A673 (cell line): ENCODE measurements at regions not wholly inside any gene's neighbourhood (a gene's known extent, or its start where the extent isn't known, plus 50 kb on each side); places are given as distances from the start of the nearest gene placed in this dataset.

Experiments
- BruUV-seq: library from RNA; stranded (reverse); fragments of 400-500 nt; replicated peaks from 2 replicates; lab custom pipeline; 2021; lab: Mats Ljungman, UMichigan
- CTCF ChIA-PET: fragments of 300-600 bp; sonication (Branson Sonifier 250); formaldehyde crosslinking; loops from one replicate; lab custom pipeline; 2022; ENCODE audit warnings: antibody characterized with exemption; lab: Charles Lee
- POLR2A ChIA-PET: fragments of 300-600 bp; sonication (Branson Sonifier 250); formaldehyde crosslinking; loops from one replicate; lab custom pipeline; 2022; ENCODE audit warnings: antibody characterized with exemption; ENCODE audit not compliant: low non-redundant PET; lab: Charles Lee
- DNase-seq: peaks from one replicate; pipeline ENCODE4 v3.0.0-alpha.2; 2015; ENCODE audit warnings: low spot score
- H3K27ac ChIP-seq: fragments of 200-600 bp; sonication (generic); 2 replicates; pipeline ENCODE4 v1.5.1; 2016; ENCODE audit warnings: mixed run types, low read depth, mild to moderate bottlenecking, mixed read lengths, antibody characterized with exemption, low read length; ENCODE audit not compliant: poor library complexity, severe bottlenecking
- H3K27me3 ChIP-seq: fragments of 200-600 bp; sonication (generic); replicated peaks from 2 replicates; pipeline ENCODE4 v1.6.1; 2017; ENCODE audit warnings: mixed run types, low read depth, mild to moderate bottlenecking, mixed read lengths, antibody characterized with exemption, low read length; ENCODE audit not compliant: insufficient read depth, poor library complexity
- H3K36me3 ChIP-seq: fragments of 200-600 bp; sonication (generic); 2 replicates; pipeline ENCODE4 v1.6.1; 2016; ENCODE audit warnings: mixed run types, mild to moderate bottlenecking, mixed read lengths, antibody characterized with exemption, low read length; ENCODE audit not compliant: insufficient read depth, poor library complexity, severe bottlenecking
- H3K4me1 ChIP-seq: fragments of 200-600 bp; sonication (generic); 2 replicates; pipeline ENCODE4 v1.6.1; 2017; ENCODE audit warnings: mixed run types, mild to moderate bottlenecking, mixed read lengths, antibody characterized with exemption, low read length; ENCODE audit not compliant: insufficient read depth, poor library complexity, severe bottlenecking
- H3K4me3 ChIP-seq: fragments of 200-600 bp; sonication (generic); 2 replicates; pipeline ENCODE4 v1.5.1; 2016; ENCODE audit warnings: low read depth, mixed run types, mild to moderate bottlenecking, mixed read lengths, low read length; ENCODE audit not compliant: poor library complexity, severe bottlenecking
- H3K9me3 ChIP-seq: fragments of 200-600 bp; sonication (generic); 2 replicates; pipeline ENCODE4 v1.6.1; 2016; ENCODE audit warnings: mixed run types, low read depth, mild to moderate bottlenecking, mixed read lengths, antibody characterized with exemption, low read length; ENCODE audit not compliant: poor library complexity, severe bottlenecking
- EZH2 ChIP-seq: fragments of 200-600 bp; sonication (generic); IDR thresholded peaks from 2 replicates; pipeline ENCODE4 v1.6.1; 2017; ENCODE audit warnings: borderline replicate concordance, low read depth, mild to moderate bottlenecking, mixed read lengths, antibody characterized with exemption, low read length; ENCODE audit not compliant: poor library complexity, severe bottlenecking
- intact Hi-C: fragments of 100-400 bp; cut with micrococcal nuclease; formaldehyde crosslinking; loops from one replicate; pipeline ENCODE4 v1.10.0; 2022; ENCODE audit not compliant: unreplicated experiment
- TF ChIP-seq, protein P1 (sequence below): fragments of 300-800, 200-600 bp; sonication (generic); conservative IDR thresholded peaks from 2 replicates; pipeline ENCODE4 v1.5.1; 2017; ENCODE audit warnings: low read depth, mild to moderate bottlenecking, antibody characterized with exemption, low read length, moderate library complexity, mixed read lengths

DNA sequence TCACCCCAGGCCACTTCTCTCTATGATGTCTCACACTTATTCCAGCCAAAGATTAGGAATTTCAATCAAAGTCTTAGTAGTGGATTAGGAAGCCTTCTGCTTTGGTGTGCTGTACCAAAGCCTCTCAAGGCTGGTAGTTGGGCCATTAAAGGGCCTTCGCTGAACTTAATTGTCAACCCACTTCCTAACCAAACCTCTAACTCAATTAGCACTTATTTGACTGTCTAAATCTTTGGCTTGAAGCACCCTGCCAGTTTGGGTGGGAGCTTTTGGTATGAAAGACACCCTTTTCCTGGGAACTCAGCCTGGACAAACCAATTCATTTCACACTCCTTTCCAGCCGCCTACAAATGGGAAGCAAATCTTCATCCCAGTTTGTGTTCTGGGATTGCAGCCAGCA is 81.5 kb downstream of the BMP2 start:
- BruUV-seq = no TSS peak
- no peak overlapping the region for H3K27ac ChIP-seq
- no peak overlapping the region for H3K4me3 ChIP-seq
- intact Hi-C loops = no loop called here
- TF ChIP-seq, protein P1, sequence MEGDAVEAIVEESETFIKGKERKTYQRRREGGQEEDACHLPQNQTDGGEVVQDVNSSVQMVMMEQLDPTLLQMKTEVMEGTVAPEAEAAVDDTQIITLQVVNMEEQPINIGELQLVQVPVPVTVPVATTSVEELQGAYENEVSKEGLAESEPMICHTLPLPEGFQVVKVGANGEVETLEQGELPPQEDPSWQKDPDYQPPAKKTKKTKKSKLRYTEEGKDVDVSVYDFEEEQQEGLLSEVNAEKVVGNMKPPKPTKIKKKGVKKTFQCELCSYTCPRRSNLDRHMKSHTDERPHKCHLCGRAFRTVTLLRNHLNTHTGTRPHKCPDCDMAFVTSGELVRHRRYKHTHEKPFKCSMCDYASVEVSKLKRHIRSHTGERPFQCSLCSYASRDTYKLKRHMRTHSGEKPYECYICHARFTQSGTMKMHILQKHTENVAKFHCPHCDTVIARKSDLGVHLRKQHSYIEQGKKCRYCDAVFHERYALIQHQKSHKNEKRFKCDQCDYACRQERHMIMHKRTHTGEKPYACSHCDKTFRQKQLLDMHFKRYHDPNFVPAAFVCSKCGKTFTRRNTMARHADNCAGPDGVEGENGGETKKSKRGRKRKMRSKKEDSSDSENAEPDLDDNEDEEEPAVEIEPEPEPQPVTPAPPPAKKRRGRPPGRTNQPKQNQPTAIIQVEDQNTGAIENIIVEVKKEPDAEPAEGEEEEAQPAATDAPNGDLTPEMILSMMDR = no peak
- no peak for TF ChIP-seq EZH2
- ChIA-PET POLR2A (no interaction called here), CTCF (no interaction called here)
- no peaks in the 10 kb centered on the region for H3K9me3 ChIP-seq
- H3K4me1 ChIP-seq = no peaks in the 10 kb centered on the region
- H3K27me3 ChIP-seq = no peaks in the 10 kb centered on the region
- no peaks in the 10 kb centered on the region for H3K36me3 ChIP-seq
- DNase-seq = no peak

DNA sequence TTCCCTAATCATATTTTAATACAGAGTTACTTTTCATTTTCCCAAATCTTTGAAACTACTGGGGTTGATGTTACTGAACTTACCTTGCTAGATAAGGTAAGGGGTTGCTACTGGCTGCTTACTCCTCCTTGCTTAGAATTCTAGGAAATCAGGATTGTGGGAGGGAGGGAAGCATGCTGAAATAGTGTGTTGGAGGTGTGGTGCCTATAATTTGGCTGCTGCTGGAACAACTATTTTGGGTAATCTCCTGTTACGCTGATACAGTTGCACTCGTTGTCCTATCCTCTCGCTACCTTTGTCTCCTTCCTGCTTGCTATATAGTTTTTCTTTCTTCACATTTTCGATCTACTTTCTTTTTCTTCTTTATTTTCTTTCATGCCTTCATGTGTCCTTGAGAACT is 83.7 kb downstream of the BMP2 start:
- ChIA-PET CTCF (no interaction called here), POLR2A (no interaction called here)
- intact Hi-C loops = no loop called here
- DNase-seq = no peak
- Histone ChIP-seq H3K9me3 (no peaks in the 10 kb centered on the region), H3K27ac (no peak overlapping the region), H3K36me3 (no peaks in the 10 kb centered on the region), H3K27me3 (no peaks in the 10 kb centered on the region), H3K4me3 (no peak overlapping the region), H3K4me1 (no peaks in the 10 kb centered on the region)
- TF ChIP-seq EZH2 = no peak
- TF ChIP-seq, protein P1 = no peak
- no TSS peak for BruUV-seq

DNA sequence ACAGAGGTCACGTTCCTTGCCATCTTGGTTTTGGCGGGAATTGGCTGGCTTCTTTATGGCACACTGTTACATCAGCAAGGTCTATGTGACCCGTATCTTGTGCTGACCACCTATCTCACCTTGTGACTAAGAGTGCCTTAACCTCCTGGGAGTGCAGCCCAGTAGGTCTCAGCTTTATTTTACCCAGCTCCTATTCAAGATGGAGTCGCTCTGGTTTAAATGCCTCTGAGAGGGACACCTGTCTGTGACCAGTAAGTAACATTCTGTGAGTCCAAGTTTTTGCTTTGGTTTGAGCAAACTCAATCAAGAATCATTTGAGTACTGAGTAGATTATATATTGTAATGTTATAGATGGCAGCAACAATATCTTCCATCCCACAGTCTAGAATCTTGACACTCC is 85.0 kb downstream of the BMP2 start:
- Histone ChIP-seq H3K27me3 (no peaks in the 10 kb centered on the region), H3K27ac (no peak overlapping the region), H3K36me3 (no peaks in the 10 kb centered on the region), H3K4me3 (no peak overlapping the region), H3K9me3 (no peaks in the 10 kb centered on the region), H3K4me1 (no peaks in the 10 kb centered on the region)
- ChIA-PET CTCF (no interaction called here), POLR2A (no interaction called here)
- intact Hi-C loops = no loop called here
- DNase-seq = no peak
- TF ChIP-seq, protein P1 = no peak
- TF ChIP-seq EZH2 = no peak
- BruUV-seq = no TSS peak
